ENCODE measurements at regions not wholly inside any gene's neighbourhood (a gene's known extent, or its start where the extent isn't known, plus 50 kb on each side); places are given as distances from the start of the nearest gene placed in this dataset.

GRCh38 chr4:157810137-157810774 is 362.6 kb downstream of the GASK1B start:
- FAIRE-seq: no peak
- no peak for TF ChIP-seq POLR2A (IDR thresholded peaks at IDR 0.05; ENCODE audit: low read depth, low read length)

GRCh38 chr4:157808796-157809383 is 363.9 kb downstream of the GASK1B start:
- no peak for TF ChIP-seq POLR2A (IDR thresholded peaks at IDR 0.05; ENCODE audit: low read depth, low read length)
- DNase-seq (ENCODE audit: insufficient read length, low spot score) (no peak), FAIRE-seq (no peak)

More at GRCh38 chr4:157810137-157810774, 362.6 kb downstream of the GASK1B start:
- no peak for DNase-seq (ENCODE audit: insufficient read length, low spot score)

GRCh38 chr4:157806184-157806583 is 366.6 kb downstream of the GASK1B start:
- TF ChIP-seq POLR2A (IDR thresholded peaks at IDR 0.05; ENCODE audit: low read depth, low read length): no peak
- DNase-seq (ENCODE audit: insufficient read length, low spot score): no peak
- no peak for FAIRE-seq

- no peak for FAIRE-seq
- DNase-seq (ENCODE audit: insufficient read length, low spot score): no peak
- no peak for TF ChIP-seq POLR2A (IDR thresholded peaks at IDR 0.05; ENCODE audit: low read depth, low read length)
These were observed 367.8 kb downstream of the GASK1B start for GRCh38 chr4:157804986-157805385.

GRCh38 chr4:157803845-157804521 is 368.8 kb downstream of the GASK1B start:
- FAIRE-seq: no peak
- DNase-seq (ENCODE audit: insufficient read length, low spot score): no peak
- no peak for TF ChIP-seq POLR2A (IDR thresholded peaks at IDR 0.05; ENCODE audit: low read depth, low read length)

- TF ChIP-seq POLR2A (IDR thresholded peaks at IDR 0.05; ENCODE audit: low read depth, low read length): no peak
- DNase-seq (ENCODE audit: insufficient read length, low spot score) (no peak), FAIRE-seq (no peak)
These were observed 369.4 kb downstream of the GASK1B start for GRCh38 chr4:157803421-157803820.

- DNase-seq (ENCODE audit: insufficient read length, low spot score): no peak
- FAIRE-seq: no peak
- TF ChIP-seq POLR2A (IDR thresholded peaks at IDR 0.05; ENCODE audit: low read depth, low read length): no peak
These were observed 377.3 kb downstream of the GASK1B start for GRCh38 chr4:157795495-157795894.

GRCh38 chr4:157792716-157793115 is 380.1 kb downstream of the GASK1B start:
- no peak for DNase-seq (ENCODE audit: insufficient read length, low spot score)
- FAIRE-seq: no peak
- TF ChIP-seq POLR2A (IDR thresholded peaks at IDR 0.05; ENCODE audit: low read depth, low read length): no peak

- no peak for TF ChIP-seq POLR2A (IDR thresholded peaks at IDR 0.05; ENCODE audit: low read depth, low read length)
- FAIRE-seq (no peak), DNase-seq (ENCODE audit: insufficient read length, low spot score) (no peak)
These were observed 381.6 kb downstream of the GASK1B start for GRCh38 chr4:157791236-157791635.

GRCh38 chr4:157787618-157788017 is 385.2 kb downstream of the GASK1B start:
- FAIRE-seq: no peak
- TF ChIP-seq POLR2A (IDR thresholded peaks at IDR 0.05; ENCODE audit: low read depth, low read length): no peak
- DNase-seq (ENCODE audit: insufficient read length, low spot score): no peak

- no peak for FAIRE-seq
- no peak for DNase-seq (ENCODE audit: insufficient read length, low spot score)
- no peak for TF ChIP-seq POLR2A (IDR thresholded peaks at IDR 0.05; ENCODE audit: low read depth, low read length)
These were observed 391.5 kb downstream of the GASK1B start for GRCh38 chr4:157781361-157781760.

GRCh38 chr4:157779081-157779480 is 393.7 kb downstream of the GASK1B start:
- no peak for TF ChIP-seq POLR2A (IDR thresholded peaks at IDR 0.05; ENCODE audit: low read depth, low read length)
- DNase-seq (ENCODE audit: insufficient read length, low spot score) (no peak), FAIRE-seq (no peak)

GRCh38 chr4:157776930-157777528 is 395.8 kb downstream of the GASK1B start:
- FAIRE-seq (no peak), DNase-seq (ENCODE audit: insufficient read length, low spot score) (no peak)
- TF ChIP-seq POLR2A (IDR thresholded peaks at IDR 0.05; ENCODE audit: low read depth, low read length): no peak

GRCh38 chr4:157775971-157776370 is 396.9 kb downstream of the GASK1B start:
- DNase-seq (ENCODE audit: insufficient read length, low spot score) (no peak), FAIRE-seq (no peak)
- no peak for TF ChIP-seq POLR2A (IDR thresholded peaks at IDR 0.05; ENCODE audit: low read depth, low read length)

Measured in H54 (cell line).